ENCODE measurements at regions not wholly inside any gene's neighbourhood (a gene's known extent, or its start where the extent isn't known, plus 50 kb on each side); places are given as distances from the start of the nearest gene placed in this dataset.
"Not testable (repeated sequence)": the region's sequence is repeated elsewhere in the genome, so short reads cannot be mapped to it uniquely, and the experiment has no call there.

GRCh38 chr19:28744014-28744413 is 468.9 kb downstream of the UQCRFS1 start:
- no peak for DNase-seq (ENCODE audit: low read depth in 2 of 2)

GRCh38 chr19:28737021-28737895 is 475.7 kb downstream of the UQCRFS1 start:
- DNase-seq (ENCODE audit: low read depth in 2 of 2) = no peak

GRCh38 chr19:28736528-28736927 is 476.4 kb downstream of the UQCRFS1 start:
- no peak for DNase-seq (ENCODE audit: low read depth in 2 of 2)

- no peak for DNase-seq (ENCODE audit: low read depth in 2 of 2)
Measured at GRCh38 chr19:28731577-28731976, 481.4 kb downstream of the UQCRFS1 start.

- DNase-seq (ENCODE audit: low read depth in 2 of 2) = no peak
Measured at GRCh38 chr19:28730791-28731512, 482.0 kb downstream of the UQCRFS1 start.

- peak in 1 of 2 donors; percentile 3 for DNase-seq (ENCODE audit: low read depth in 2 of 2)
Measured at GRCh38 chr19:28727480-28728159, 485.3 kb downstream of the UQCRFS1 start.

- no peak for DNase-seq (ENCODE audit: low read depth in 2 of 2)
Measured at GRCh38 chr19:28726533-28727479, 486.1 kb downstream of the UQCRFS1 start.

- DNase-seq (ENCODE audit: low read depth in 2 of 2) = no peak
Measured at GRCh38 chr19:28718909-28719308, 494.0 kb downstream of the UQCRFS1 start.

GRCh38 chr19:28715157-28715556 is 497.8 kb downstream of the UQCRFS1 start:
- DNase-seq (ENCODE audit: low read depth in 2 of 2) = no peak

- no peak for DNase-seq (ENCODE audit: low read depth in 2 of 2)
Measured at GRCh38 chr19:28711411-28711810, 501.5 kb downstream of the UQCRFS1 start.

- DNase-seq (ENCODE audit: low read depth in 2 of 2) = no peak
Measured at GRCh38 chr19:28710278-28710677, 502.7 kb downstream of the UQCRFS1 start.

GRCh38 chr19:28706693-28707092 is 506.3 kb downstream of the UQCRFS1 start:
- no peak for DNase-seq (ENCODE audit: low read depth in 2 of 2)

GRCh38 chr19:28705008-28705407 is 507.9 kb downstream of the UQCRFS1 start:
- DNase-seq (ENCODE audit: low read depth in 2 of 2) = no peak

- DNase-seq (ENCODE audit: low read depth in 2 of 2) = no peak
Measured at GRCh38 chr19:28703400-28703956, 509.5 kb downstream of the UQCRFS1 start.

- DNase-seq (ENCODE audit: low read depth in 2 of 2) = no peak
Measured at GRCh38 chr19:28701491-28701890, 511.5 kb downstream of the UQCRFS1 start.

GRCh38 chr19:28700176-28700575 is 512.8 kb downstream of the UQCRFS1 start:
- no peak for DNase-seq (ENCODE audit: low read depth in 2 of 2)

- no peak for DNase-seq (ENCODE audit: low read depth in 2 of 2)
Measured at GRCh38 chr19:28697308-28697707, 515.6 kb downstream of the UQCRFS1 start.

- DNase-seq (ENCODE audit: low read depth in 2 of 2) = no peak
Measured at GRCh38 chr19:28694812-28695211, 518.1 kb downstream of the UQCRFS1 start.

- no peak for DNase-seq (ENCODE audit: low read depth in 2 of 2)
Measured at GRCh38 chr19:28691683-28692082, 521.3 kb downstream of the UQCRFS1 start.

GRCh38 chr19:28689464-28689863 is 523.5 kb downstream of the UQCRFS1 start:
- DNase-seq (ENCODE audit: low read depth in 2 of 2) = not testable (repeated sequence)

- DNase-seq (ENCODE audit: low read depth in 2 of 2) = no peak
Measured at GRCh38 chr19:28687296-28687695, 525.7 kb downstream of the UQCRFS1 start.

Data from stimulated activated CD8-positive, alpha-beta memory T cell treated with anti-CD3 and anti-CD28 coated beads, Interleukin-7, amount 100 ng/mL, for 4 hours (primary cell).